HG03060 (cell line): ENCODE measurements at regions not wholly inside any gene's neighbourhood (a gene's known extent, or its start where the extent isn't known, plus 50 kb on each side); places are given as distances from the start of the nearest gene placed in this dataset.
"Not testable (repeated sequence)": the region's sequence is repeated elsewhere in the genome, so short reads cannot be mapped to it uniquely, and the experiment has no call there.

Source experiments
- ATAC-seq: cut with Tn5 transposase; IDR thresholded peaks from one replicate; pipeline ENCODE4 v1.9.1; 2021; ENCODE audit warnings: low read depth, moderate number of reproducible peaks; ENCODE audit not compliant: unreplicated experiment

DNA sequence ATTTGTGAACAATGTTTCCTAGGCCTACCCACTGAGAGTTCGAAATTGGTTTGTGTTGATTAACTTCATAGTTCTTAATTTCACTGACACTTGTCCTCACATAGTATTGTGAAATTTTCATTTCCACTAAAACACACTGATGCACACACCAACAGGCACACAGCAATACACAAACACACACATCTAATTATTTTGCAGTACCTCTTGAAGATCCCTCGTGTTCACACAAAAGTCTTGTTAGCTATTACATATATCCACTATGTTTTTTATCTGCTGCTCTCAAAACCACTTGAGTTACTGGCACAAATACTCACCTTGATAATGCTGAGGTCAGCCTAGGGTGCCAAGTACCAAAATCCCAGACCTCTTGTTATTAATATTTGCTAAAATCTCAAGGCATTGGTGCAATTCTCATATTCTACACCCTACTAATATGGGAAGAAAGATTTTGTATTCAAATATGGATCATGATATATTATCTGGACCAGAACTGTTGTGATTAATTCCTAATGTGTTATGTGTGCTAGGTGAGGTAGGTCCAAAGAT is 767.4 kb upstream of the CDH10 start:
- no peak for ATAC-seq

DNA sequence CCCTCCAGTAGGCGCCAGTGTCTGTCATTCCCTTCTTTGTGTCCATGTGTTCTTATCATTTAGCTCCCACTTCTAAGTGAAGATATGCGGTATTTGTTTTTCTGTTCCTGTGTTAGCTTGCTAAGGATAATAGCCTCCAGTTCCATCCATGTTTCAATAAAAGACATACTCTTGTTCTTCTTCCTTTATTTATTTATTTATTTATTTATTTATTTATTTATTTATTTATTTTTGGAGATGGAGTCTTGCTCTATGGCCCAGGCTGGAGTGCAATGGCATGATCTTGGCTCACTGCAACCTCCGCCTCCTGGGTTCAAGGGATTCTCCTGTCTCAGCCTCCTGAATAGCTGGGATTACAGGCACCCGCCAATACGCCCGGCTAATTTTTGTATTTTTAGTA is 762.6 kb upstream of the CDH10 start:
- ATAC-seq: not testable (repeated sequence)

DNA sequence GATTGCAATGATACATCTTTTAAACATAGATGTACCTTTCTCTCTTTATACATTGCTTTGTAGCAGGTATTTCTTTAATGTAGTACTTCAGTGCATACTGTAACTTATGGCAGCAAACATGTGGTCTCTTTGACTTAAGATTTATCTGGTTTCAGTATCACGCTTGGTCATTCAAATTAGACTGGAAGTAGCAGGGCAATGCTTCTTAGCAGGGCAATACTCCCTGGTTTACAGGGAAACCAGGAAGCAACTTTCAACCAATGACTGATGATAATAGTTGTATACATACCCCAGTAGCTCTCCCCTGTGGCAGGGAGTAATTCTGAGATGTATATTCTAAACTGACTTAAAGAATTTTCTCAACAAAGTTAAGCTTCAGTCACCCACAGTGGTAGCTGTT is 761.1 kb upstream of the CDH10 start:
- ATAC-seq: no peak

DNA sequence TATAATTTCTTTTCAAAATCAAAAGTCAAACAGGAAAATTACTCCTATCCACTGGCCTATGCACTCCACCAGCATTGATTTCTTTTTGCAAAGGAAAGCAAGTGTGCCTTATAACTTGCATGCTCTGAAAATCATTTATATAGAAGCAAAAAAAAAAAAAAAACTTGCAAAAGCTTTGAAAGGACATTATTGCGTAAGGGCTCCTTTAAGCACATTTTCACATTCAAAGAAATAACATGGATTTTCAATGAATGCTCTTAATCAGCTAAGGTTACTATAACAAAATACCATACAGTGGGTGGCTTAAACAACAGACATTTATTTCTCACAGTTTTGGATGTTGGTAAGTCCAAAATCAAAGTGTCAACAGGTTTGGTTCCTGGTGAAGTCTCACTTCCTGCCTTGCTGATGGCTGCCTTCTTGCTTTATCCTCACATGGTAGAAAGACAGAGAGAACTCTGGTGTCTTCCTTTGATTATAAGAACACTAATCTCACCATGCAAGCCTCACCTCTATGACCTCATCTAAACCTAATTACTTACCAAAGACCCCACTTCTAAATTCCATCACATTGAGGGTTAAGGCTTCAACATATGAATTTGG is 755.2 kb upstream of the CDH10 start:
- ATAC-seq: no peak

DNA sequence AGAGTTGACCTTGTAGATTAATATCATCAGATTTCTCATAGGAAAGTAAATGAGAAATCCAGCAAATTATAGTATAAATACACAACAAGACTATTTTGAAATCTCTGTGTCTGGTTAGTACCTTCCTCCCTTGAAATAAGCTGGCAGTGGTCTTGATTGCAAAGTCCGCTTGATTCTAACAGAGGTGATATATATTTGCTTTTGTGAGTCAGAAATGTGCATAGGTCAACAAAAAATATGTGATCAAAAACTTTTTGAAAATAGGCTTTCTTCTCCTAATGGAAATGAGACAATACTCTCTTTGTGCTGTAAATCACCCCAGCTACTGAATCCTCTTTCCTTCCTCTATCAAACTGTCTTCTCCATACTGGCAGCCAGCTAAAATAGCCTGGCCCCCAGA is 749.2 kb upstream of the CDH10 start:
- ATAC-seq: no peak

DNA sequence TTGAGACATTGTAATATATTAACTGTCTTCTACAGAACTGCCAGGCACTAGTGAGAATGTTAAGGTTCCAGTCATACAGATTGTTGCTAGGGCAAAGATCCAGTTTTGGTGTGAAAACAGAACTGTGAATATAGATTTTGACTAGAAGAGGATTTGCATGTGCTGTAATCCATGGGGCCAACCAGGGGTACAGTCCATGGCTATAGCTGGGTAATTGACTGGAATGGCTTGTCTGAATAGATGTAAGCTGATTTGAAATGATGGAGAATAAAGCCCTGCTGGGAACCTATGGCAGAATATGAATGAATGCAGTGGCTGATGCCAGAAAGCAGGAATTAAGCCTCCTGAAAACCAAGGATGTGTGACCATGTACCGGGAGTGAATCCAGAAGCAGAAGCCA is 748.5 kb upstream of the CDH10 start:
- no peak for ATAC-seq

DNA sequence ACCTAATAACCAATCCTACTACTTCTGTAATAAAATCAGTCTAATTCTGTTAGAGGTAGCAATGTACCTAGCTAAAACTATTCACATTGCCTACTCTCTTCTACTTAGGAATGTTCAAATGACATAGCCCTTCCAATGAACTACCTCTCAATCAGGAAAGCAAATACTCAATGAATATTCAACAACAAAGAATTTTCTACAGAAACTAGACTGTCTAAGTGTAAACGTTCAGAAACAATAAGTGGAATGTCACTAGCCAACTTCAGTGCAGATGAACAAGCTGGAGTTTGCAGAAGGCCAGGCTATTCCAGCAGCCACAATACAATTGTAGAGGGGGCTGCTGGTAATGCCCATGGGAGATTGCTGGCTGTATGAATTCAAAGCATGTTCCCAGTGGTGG is 743.2 kb upstream of the CDH10 start:
- no peak for ATAC-seq

DNA sequence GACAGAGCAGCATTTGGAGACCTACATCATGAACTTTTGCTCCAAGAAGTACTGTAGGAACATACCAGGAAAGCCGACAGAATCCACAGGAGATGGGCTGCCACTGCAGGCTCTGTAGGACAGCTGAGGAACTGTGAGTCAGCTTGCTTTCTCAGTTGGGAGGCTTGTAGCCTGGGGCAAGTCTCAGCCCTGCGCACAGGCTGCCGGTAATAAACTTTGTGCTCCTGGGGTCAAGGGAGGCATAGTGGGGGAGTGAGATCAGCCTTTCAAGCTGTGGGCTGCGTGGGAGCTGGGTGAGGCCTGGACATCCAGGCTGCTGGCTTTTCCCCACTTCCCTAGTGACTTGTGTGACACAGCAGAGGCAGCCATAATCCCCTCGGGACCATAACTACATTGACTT is 718.0 kb upstream of the CDH10 start:
- no peak for ATAC-seq

DNA sequence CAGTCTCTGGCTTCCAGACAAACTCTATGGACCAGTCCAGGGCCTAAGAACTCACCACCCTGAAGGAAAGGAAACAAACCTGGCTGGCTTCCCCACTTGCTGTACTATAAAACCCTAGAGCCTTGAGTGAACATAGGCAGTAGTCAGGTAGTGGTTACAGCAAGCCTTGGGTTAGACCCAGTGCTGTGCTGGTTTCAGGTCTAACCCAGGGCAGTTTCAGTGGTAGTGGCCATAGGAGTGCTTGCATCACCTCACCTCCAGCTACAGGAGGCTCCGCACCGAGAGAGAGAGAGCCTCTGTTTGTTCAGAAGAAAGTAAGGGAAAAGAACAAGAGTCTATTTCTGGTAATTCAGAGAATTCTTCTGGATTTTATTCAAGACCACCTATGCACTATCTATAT is 714.1 kb upstream of the CDH10 start:
- ATAC-seq: no peak

DNA sequence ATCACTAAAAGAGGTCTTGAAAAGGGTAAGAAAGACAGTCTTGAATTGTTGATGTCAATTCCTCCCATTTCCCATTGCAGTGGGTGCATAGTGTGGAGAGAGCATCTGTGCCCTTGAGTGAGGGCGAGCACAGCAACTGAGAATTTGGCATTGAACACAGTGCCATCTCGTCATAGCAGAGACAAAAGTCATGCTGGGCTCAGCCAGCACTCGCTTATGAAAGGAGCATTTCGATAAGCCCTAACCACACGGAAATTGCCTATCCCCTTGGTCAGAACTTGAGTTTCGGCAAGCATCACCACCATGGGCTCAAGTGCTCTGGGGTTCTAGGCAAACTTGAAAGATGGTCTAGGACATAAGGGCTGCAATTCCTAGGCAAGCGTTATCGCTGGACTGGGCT is 712.8 kb upstream of the CDH10 start:
- no peak for ATAC-seq

DNA sequence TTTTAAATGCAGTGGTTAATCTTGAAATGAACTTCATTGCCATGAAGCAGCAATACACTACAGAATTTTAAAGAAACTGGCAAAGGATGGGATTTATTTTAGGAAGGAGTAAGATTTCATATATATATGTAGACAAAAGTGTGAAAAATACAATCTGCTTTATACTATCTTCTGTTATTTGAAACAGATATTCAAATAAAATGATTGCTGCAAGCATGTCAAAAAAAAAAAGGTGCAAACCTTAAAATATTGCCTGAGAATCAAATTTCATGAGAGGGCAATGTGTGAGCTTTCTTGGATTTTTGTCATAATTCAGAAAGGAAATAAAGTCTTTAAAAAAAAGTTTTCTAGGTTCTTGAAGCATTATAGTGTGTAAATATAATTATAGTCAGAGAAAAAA is 705.0 kb upstream of the CDH10 start:
- ATAC-seq: no peak

DNA sequence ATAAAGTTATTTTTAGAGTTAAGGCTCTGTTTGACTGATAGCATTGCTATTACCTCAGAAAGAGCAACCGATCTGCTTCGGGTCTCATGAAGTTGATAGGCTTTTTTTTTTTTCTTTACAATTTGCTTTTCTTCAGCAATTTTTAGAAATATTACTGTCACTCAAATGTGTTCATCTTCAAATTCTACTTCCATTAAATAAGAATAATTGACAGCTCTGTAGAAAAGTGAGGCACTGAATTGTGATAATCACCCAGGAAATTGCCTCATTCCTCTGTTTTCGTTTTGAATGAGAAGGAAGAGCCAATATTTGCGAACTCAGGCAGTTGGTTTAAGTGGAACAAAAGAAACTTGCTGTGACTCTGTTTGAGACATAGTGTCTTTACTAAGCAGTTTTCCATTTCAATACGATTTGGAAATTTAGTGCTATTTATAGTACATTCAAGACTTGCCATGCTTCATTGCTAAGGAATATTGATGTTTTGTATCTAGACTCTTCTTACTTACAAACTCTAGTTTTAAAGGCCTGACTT is 700.5 kb upstream of the CDH10 start:
- ATAC-seq: no peak

DNA sequence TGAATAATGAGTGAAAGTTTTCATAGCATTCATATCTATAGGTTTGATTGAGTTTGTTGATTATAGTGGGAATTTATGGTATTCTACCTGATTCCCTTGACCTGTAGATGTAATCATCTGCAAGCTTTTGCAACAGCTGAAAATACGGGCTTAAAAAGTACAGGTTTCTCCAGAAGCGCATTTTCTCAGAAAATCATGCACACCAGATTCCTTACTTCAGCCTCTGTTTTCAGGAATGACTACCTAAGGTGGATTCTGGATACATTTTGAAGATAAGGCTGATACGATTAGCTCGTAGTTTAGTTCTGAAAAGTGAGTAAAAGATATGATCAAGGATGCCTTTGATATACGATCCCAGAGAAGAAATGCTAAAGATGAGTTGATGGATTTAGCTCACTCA is 694.8 kb upstream of the CDH10 start:
- ATAC-seq: no peak

DNA sequence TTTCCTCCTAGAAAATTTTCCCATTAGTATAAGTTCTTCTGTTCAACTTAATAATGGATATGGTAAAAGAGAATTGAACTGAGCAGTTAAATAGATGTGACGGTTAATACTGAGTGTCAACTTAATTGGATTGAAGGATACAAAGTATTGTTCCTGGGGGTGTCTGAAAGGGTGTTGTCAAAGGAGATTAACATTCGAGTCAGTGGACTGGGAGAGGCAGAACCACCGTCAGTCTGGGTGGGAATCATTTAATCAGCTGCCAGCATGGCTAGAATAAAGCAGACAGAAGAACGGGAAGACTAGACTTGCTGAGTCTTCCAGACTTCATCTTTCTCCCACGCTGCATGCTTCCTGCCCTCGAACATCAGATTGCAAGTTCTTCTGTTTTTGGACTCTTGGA is 689.6 kb upstream of the CDH10 start:
- ATAC-seq: no peak

DNA sequence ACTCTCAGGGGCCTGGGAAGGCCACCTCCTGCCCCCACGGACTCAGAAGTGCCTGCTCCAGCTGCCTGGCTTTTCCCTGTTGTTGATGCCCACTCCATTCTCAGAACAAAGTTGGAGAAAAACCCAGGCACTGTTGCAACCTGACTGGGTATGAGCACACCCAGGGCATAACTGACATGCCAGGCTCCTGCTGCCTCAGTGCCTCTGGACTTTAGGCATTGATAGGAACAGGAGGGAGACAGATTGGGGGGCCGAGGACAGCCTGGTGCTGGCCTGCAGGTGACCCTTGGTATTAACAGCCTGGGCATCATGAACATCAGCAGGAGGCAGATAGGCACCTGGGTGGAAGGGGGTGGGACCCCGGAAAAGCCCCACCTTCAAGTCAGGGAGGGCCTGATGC is 685.9 kb upstream of the CDH10 start:
- no peak for ATAC-seq

DNA sequence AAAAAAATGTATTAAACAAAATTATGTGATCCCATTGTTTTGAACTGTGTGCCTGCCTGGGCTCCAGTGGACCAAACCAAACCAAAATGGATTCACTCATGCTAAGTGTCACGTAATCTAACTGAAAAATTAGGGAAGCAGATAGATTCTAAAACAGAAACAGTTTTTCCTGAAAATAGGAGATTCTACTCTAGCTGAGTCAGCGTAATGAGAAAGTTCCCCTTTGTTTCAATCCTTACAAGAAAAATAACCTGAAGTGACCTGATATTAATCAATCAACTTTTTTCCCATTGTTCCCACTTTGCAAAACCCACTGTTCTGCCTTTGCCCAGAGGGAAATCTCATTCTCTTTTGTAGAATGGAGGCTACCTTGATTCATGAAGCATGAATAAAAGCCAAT is 682.4 kb upstream of the CDH10 start:
- ATAC-seq: no peak

DNA sequence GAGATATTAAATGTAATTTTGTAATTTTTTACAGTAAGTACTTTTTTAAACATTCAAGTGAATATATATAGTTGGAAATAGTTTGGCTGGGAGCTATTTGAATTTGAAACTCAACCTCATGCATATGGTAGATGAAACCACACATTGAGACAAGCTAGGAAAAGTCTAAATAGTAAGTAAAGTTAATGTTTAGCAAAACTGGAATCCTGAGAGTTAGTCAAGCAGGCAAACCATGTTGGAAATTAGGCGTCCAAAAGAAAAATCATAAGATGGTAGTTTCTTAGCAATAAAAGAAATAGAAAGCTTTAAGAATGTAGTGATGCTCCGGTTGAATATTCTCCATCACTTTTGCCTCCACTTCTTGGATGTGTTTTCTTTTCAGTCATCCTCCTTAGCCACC is 657.1 kb upstream of the CDH10 start:
- no peak for ATAC-seq

DNA sequence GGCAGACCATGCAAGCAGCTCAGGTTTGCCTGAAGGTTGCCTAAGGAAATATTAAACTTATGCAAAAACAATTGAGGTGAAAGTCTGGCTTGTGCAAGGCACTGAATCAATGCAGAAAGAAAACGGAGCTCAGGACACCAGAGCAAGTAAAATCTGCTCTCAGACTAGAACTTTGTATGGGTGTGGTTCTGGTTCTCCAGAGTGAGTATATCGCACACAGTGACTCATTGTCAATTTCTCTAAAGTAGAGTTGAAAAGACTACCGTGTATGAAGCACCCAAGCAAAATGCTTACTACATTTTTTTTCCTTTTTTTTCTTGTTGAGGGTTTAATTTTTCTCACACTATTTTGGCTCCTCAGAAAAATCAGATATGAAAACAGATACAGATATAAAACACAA is 650.3 kb upstream of the CDH10 start:
- ATAC-seq: no peak

DNA sequence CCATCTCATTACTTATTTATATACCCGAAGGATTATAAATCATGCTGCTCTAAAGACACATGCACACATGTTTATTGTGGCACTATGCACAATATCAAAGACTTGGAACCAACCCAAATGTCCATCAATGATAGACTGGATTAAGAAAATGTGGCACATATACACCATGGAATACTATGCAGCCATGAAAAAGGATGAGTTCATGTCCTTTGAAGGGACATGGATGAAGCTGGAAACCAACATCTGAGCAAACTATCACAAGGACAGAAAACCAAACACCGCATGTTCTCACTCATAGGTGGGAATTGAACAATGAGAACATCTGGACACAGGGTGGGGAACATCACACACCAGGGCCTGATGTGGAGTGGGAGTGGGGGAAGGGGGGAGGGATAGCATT is 645.0 kb upstream of the CDH10 start:
- ATAC-seq: not testable (repeated sequence)

DNA sequence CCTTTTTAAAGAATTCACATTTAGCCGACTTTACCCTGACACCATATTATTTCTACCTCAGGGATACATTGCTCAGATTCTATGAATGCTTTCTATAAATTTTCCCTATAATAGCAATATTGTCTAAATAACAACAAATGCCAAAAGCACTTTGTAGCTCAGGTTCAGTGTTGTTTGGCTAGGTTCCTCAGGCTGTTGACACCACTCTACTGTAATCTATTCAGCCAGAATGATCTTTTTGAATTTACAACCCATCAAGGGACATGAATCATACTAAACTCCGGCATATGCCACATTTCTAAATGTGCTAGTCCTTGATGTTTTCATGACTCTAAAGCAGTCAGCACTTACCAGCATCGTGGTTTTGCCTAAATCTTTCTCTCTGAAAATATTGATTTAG is 641.5 kb upstream of the CDH10 start:
- no peak for ATAC-seq

DNA sequence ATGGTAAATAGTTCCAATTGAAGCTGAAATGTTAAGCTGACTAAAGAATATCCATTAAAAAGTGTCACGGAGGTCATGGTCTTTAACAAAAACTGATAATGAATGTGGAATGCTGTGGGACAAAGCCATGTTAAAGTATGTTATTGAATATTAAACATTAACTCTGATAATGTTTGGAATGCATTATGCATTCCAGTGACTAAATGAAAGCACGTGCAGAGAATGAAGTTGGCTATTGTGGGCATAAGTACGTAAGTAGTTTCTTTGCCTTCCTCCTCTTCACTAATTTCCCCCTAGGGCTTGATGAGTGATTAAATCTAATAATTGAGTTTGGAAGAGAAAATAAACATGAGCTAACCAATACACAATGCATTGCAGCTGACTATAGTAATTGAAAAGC is 640.4 kb upstream of the CDH10 start:
- ATAC-seq: no peak

DNA sequence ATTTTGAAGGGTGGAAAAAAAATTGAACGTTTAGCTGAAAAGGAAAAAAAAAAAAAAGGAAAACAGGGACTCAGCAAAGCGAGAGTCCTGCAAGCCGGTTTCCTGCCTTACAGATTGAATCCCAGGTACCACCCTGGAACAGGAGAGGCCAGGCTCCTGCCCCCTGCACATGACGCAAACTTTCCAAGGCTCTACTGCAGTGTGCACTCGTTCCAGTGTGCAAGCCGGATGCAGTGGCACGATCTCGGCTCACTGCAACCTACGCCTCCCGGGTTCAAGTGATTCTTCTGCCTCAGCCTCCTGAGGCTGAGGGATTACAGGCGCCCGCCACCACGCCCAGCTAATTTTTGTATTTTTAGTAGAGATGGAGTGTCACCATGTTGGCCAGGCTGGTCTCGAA is 618.7 kb upstream of the CDH10 start:
- not testable (repeated sequence) for ATAC-seq

DNA sequence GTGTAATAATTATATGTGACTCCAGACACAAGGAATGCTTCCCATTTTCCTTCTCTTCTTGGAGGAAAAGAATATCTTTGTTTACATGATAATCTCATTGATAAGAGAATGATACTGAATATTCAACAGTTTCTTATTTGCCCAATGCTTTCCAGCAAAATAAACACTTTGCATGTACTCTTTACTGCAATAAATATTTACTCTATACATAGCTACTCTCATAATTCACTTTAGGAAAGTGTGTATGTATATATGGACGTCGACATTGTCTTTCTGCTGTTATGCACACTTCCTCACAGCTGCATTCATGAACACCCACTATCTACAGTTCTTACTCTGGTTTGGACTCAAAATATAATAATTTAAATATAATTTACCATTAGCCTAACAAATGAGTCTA is 617.4 kb upstream of the CDH10 start:
- no peak for ATAC-seq
